ENCODE measurements at regions not wholly inside any gene's neighbourhood (a gene's known extent, or its start where the extent isn't known, plus 50 kb on each side); places are given as distances from the start of the nearest gene placed in this dataset.

- TF ChIP-seq, protein P1, sequence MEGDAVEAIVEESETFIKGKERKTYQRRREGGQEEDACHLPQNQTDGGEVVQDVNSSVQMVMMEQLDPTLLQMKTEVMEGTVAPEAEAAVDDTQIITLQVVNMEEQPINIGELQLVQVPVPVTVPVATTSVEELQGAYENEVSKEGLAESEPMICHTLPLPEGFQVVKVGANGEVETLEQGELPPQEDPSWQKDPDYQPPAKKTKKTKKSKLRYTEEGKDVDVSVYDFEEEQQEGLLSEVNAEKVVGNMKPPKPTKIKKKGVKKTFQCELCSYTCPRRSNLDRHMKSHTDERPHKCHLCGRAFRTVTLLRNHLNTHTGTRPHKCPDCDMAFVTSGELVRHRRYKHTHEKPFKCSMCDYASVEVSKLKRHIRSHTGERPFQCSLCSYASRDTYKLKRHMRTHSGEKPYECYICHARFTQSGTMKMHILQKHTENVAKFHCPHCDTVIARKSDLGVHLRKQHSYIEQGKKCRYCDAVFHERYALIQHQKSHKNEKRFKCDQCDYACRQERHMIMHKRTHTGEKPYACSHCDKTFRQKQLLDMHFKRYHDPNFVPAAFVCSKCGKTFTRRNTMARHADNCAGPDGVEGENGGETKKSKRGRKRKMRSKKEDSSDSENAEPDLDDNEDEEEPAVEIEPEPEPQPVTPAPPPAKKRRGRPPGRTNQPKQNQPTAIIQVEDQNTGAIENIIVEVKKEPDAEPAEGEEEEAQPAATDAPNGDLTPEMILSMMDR (IDR thresholded peaks at IDR 0.05), result peak; percentile 78 to 82 (median 80)
- TF ChIP-seq POLR2A (IDR thresholded peaks at IDR 0.05) (no peak), POLR2AphosphoS5 (IDR thresholded peaks at IDR 0.05) (no peak), EP300 (IDR thresholded peaks at IDR 0.05) (no peak)
Observed at GRCh38 chr15:85854345-85855097, 59.8 kb upstream of the KLHL25 start.
